Neuronal stem cell (in vitro differentiated cells): ENCODE measurements at regions not wholly inside any gene's neighbourhood (a gene's known extent, or its start where the extent isn't known, plus 50 kb on each side); places are given as distances from the start of the nearest gene placed in this dataset.

ENCODE experiments used
- DNase-seq: peaks from one replicate; pipeline ENCODE4 v3.0.0-alpha.2; 2013; ENCODE audit warnings: low spot score
- H2AFZ ChIP-seq: one replicate; pipeline ENCODE4 v1.6.1; 2013; ENCODE audit warnings: mild to moderate bottlenecking, low read length, inconsistent platforms
- H2AK5ac ChIP-seq: 2 replicates; pipeline ENCODE4 v1.6.1; 2013; ENCODE audit warnings: low read depth, mild to moderate bottlenecking, inconsistent platforms, low read length, moderate library complexity, mixed read lengths
- H2BK120ac ChIP-seq: 2 replicates; pipeline ENCODE4 v1.6.1; 2013; ENCODE audit warnings: low read depth, mild to moderate bottlenecking, inconsistent platforms, low read length, moderate library complexity, mixed read lengths
- H2BK12ac ChIP-seq: one replicate; pipeline ENCODE4 v1.6.1; 2013; ENCODE audit warnings: low read length, inconsistent platforms
- H2BK15ac ChIP-seq: 2 replicates; pipeline ENCODE4 v1.6.1; 2013; ENCODE audit warnings: mild to moderate bottlenecking, low read length, inconsistent platforms, mixed read lengths
- H2BK5ac ChIP-seq: one replicate; pipeline ENCODE4 v1.6.1; 2013; ENCODE audit warnings: inconsistent platforms, mild to moderate bottlenecking, low read length, moderate library complexity
- H3K14ac ChIP-seq: one replicate; pipeline ENCODE4 v1.6.1; 2013; ENCODE audit warnings: low read length, inconsistent platforms
- H3K18ac ChIP-seq: 2 replicates; pipeline ENCODE4 v1.6.1; 2013; ENCODE audit warnings: low read length, inconsistent platforms
- H3K23ac ChIP-seq: 2 replicates; pipeline ENCODE4 v1.6.1; 2013; ENCODE audit warnings: low read depth, mild to moderate bottlenecking, mixed read lengths, low read length, inconsistent platforms; ENCODE audit not compliant: poor library complexity
- H3K27ac ChIP-seq: replicated peaks from 3 replicates; pipeline ENCODE4 v1.5.1; 2013; ENCODE audit warnings: low read length, inconsistent platforms
- H3K27me3 ChIP-seq, 3 experiments: 2 replicates each; pipeline ENCODE4 v1.6.1; 2013; ENCODE audit warnings: low read length in 3 of 3, mild to moderate bottlenecking in 2 of 3, inconsistent platforms in 1 of 3, low read depth in 1 of 3, mixed read lengths in 1 of 3, moderate library complexity in 1 of 3; ENCODE audit not compliant: control insufficient read depth in 3 of 3, insufficient read depth in 3 of 3
- H3K36me3 ChIP-seq, 2 donors: replicated peaks in 1 of 2; 2 replicates each; pipeline ENCODE4 v1.6.1; 2013; ENCODE audit warnings: low read length in 2 of 2; ENCODE audit not compliant: control insufficient read depth in 2 of 2, insufficient read depth in 2 of 2
- H3K4ac ChIP-seq: 2 replicates; pipeline ENCODE4 v1.6.1; 2013; ENCODE audit warnings: inconsistent platforms, mild to moderate bottlenecking, low read length, moderate library complexity
- H3K4me1 ChIP-seq, 2 donors: 1 replicate in 1 of 2; 2 replicates in 1 of 2; pipeline ENCODE4 v1.6.1; 2013; ENCODE audit warnings: low read length in 2 of 2, low read depth in 1 of 2; ENCODE audit not compliant: control insufficient read depth in 2 of 2, insufficient read depth in 1 of 2
- H3K4me2 ChIP-seq: one replicate; pipeline ENCODE4 v1.6.1; 2013; ENCODE audit warnings: mild to moderate bottlenecking, low read length, inconsistent platforms; ENCODE audit not compliant: insufficient read depth, poor library complexity, severe bottlenecking
- H3K4me3 ChIP-seq, 2 donors: 2 replicates each; pipeline ENCODE4 v1.5.1; 2013; ENCODE audit warnings: low read length in 2 of 2, mild to moderate bottlenecking in 2 of 2, inconsistent platforms in 1 of 2, moderate library complexity in 1 of 2
- H3K79me1 ChIP-seq: one replicate; pipeline ENCODE4 v1.6.1; 2013; ENCODE audit warnings: low read depth, mild to moderate bottlenecking, inconsistent platforms, low read length, moderate library complexity
- H3K9ac ChIP-seq: one replicate; pipeline ENCODE4 v1.6.1; 2013; ENCODE audit warnings: mild to moderate bottlenecking, low read depth, low read length, inconsistent platforms; ENCODE audit not compliant: poor library complexity
- H3K9me3 ChIP-seq, 2 donors: replicated peaks in 1 of 2; 2 replicates each; pipeline versions ENCODE3 to v1.6.1; 2013; ENCODE audit warnings: low read length in 2 of 2, mild to moderate bottlenecking in 2 of 2, inconsistent platforms in 1 of 2, low read depth in 1 of 2, mixed read lengths in 1 of 2, moderate library complexity in 1 of 2; ENCODE audit not compliant: control insufficient read depth in 2 of 2, insufficient read depth in 1 of 2
- H4K8ac ChIP-seq: one replicate; pipeline ENCODE4 v1.6.1; 2013; ENCODE audit warnings: low read depth, mild to moderate bottlenecking, inconsistent platforms, low read length, moderate library complexity
- H4K91ac ChIP-seq: one replicate; pipeline ENCODE4 v1.6.1; 2013; ENCODE audit warnings: low read length, low read depth, mild to moderate bottlenecking, inconsistent platforms; ENCODE audit not compliant: poor library complexity
- WGBS, 2 donors: extraction: QIAGEN DNeasy Blood & Tissue Kit; methylation state at CpG; one replicate each; pipeline ENCODE4 v1.1.7; 2013; ENCODE audit warnings: missing lambda C conversion rate in 2 of 2, mixed read lengths in 1 of 2; ENCODE audit not compliant: insufficient read length in 2 of 2, insufficient replicate concordance in 1 of 2; ENCODE audit errors: extremely low coverage in 2 of 2; 5-methylcytosine and 5-hydroxymethylcytosine counted together

DNA sequence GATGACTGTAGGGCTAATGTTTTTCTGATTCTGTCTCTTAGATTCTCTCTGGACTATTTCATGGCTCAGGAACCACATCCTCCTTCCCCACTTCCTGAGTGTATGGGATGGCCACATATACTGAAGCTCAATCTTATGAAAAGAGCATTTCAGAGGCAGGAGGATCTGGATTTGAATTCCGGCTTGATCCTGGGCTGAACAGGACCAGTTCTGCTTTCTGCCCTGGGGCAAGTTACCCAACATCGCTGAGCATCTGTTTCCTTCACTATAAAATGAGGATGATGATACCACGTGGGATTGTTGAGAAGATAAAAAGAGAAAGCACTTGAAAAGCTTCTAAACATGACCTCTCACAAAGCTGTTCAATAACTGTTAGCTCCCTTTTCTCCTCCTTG is 168.4 kb upstream of the TNFAIP3 start:
- Histone ChIP-seq H2BK12ac (no peak overlapping the region), H2BK15ac (no peak overlapping the region), H4K8ac (no peak overlapping the region), H3K14ac (no peak overlapping the region), H3K79me1 (no peaks in the 10 kb centered on the region), H3K27ac (no peak overlapping the region), H3K36me3 (no peaks in the 10 kb centered on the region), H3K4me2 (no peak overlapping the region), H2BK5ac (no peak overlapping the region), H3K9me3 (peaks cover 0 to 2% of the 10 kb centered on the region in 2 donors), H3K18ac (no peak overlapping the region), H3K9ac (no peak overlapping the region), H2BK120ac (no peak overlapping the region), H3K4me1 (peaks cover 0 to 8% of the 10 kb centered on the region in 2 donors), H2AK5ac (no peak overlapping the region), H3K27me3 (peaks cover 0 to 15% (median 0%) of the 10 kb centered on the region in 3 experiments), H3K4ac (no peak overlapping the region), H2AFZ (no peak overlapping the region), H4K91ac (no peak overlapping the region), H3K23ac (no peak overlapping the region), H3K4me3 (no peak overlapping the region)
- no CpG with 5 or more reads among the region's 3 CpGs for WGBS, 2 donors
- no peak for DNase-seq

DNA sequence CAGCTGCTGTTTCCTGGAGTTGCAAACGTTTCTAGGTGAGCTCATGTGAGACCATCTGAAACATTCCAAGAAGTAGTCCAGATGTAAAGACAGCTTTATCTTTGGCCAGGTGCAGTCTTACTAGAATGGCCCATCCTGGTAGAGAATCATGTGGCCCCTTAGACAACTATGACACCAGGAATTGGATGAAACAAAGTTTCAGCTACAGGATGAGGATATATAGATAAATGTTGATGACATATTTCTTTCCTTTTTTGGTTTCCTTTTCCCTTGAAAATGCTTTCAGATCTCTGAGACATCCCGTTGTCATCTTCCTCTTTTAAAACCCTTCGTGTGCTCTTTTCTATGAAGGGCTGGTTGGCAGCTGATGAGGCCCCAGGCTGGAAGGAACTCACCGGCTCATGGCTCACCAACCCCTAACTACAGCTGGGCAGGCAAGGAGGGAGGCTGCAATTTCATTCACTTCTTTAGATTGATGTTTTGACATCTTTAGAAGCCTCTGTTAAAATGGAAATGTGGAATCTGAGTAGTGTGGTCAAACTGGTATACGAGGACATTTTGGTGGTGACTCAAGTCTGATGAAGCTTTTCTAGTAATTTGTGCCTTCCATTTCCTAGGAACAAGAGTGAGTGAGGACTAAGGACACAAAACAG is 167.9 kb upstream of the TNFAIP3 start:
- no CpG with 5 or more reads among the region's 5 CpGs for WGBS, 2 donors
- no peak overlapping the region for H3K4me3 ChIP-seq
- no peak overlapping the region for H2BK12ac ChIP-seq
- no peak for DNase-seq
- H3K79me1 ChIP-seq = no peaks in the 10 kb centered on the region
- no peak overlapping the region for H2BK120ac ChIP-seq
- H3K36me3 ChIP-seq = no peaks in the 10 kb centered on the region
- peaks cover 0 to 15% (median 0%) of the 10 kb centered on the region in 3 experiments for H3K27me3 ChIP-seq
- no peak overlapping the region for H4K91ac ChIP-seq
- peaks cover 0 to 8% of the 10 kb centered on the region in 2 donors for H3K4me1 ChIP-seq
- no peak overlapping the region for H3K14ac ChIP-seq
- H3K27ac ChIP-seq = no peak overlapping the region
- no peak overlapping the region for H3K4me2 ChIP-seq
- H2AK5ac ChIP-seq = no peak overlapping the region
- H2BK15ac ChIP-seq = no peak overlapping the region
- H3K4ac ChIP-seq = no peak overlapping the region
- no peak overlapping the region for H3K23ac ChIP-seq
- H2BK5ac ChIP-seq = no peak overlapping the region
- no peak overlapping the region for H4K8ac ChIP-seq
- H3K9me3 ChIP-seq = peaks cover 0 to 2% of the 10 kb centered on the region in 2 donors
- H3K9ac ChIP-seq = no peak overlapping the region
- no peak overlapping the region for H3K18ac ChIP-seq
- no peak overlapping the region for H2AFZ ChIP-seq

DNA sequence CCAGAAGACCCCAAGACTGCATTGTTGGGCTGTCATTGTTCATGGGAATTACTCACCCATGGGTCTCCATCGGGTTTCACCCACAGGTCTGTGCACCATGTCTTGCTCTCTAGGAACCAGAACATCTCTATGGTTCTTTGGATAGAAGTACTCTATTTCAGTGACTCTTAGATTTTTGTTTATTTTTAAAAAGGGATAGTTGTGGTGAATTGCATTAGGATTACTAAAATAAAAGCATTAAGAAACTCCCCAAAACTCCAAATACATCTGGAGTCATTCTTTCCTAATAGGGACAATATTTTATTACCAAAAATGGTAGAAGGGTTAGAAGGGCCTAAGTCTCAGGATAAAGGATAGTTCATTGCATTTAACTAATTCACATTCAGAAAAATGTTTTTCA is 166.9 kb upstream of the TNFAIP3 start:
- Histone ChIP-seq H3K4me3 (no peak overlapping the region), H4K8ac (no peak overlapping the region), H3K23ac (no peak overlapping the region), H3K14ac (no peak overlapping the region), H3K4me2 (no peak overlapping the region), H2BK12ac (no peak overlapping the region), H3K4me1 (peaks cover 0 to 8% of the 10 kb centered on the region in 2 donors), H3K9me3 (peaks cover 0 to 2% of the 10 kb centered on the region in 2 donors), H2BK15ac (no peak overlapping the region), H4K91ac (no peak overlapping the region), H3K27me3 (peaks cover 0 to 15% (median 0%) of the 10 kb centered on the region in 3 experiments), H2BK5ac (no peak overlapping the region), H3K36me3 (no peaks in the 10 kb centered on the region), H3K79me1 (no peaks in the 10 kb centered on the region), H2AFZ (no peak overlapping the region), H3K27ac (no peak overlapping the region), H2BK120ac (no peak overlapping the region), H3K4ac (no peak overlapping the region), H2AK5ac (no peak overlapping the region), H3K9ac (no peak overlapping the region), H3K18ac (no peak overlapping the region)
- WGBS, 2 donors = no CpG with 5 or more reads among the region's 1 CpG
- DNase-seq = no peak

DNA sequence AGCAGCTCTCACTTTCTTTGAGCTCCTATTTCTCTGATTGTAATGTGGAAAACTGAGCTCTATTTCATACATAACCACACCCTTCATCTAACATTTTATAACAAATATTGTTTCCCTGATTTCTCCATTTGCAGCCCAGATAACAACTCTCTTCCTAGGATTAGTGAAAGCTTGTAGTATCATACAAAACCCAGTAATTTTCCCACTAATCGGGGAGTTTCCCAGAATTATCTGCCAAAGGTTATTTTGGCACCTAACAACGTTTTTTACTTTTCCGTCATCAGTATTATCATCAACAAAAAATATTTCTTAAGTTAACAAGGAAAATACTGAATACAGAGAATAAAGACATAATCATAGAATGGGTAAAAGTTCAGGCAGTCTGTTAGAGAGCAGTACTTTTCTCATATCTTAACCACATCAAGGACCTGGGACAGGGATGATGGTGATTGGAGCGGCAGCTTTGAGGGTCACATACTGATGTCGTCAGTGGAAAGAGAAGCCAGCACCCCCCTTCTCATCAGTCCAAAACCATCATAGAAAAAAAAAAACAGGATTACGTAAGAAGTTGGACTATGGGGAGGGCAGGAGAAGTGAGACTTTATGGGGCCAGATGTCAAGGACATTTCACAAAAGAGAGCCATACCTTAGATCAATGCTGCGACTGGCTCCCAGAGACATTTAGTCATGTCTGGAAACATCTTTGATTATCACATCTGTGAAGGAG is 166.1 kb upstream of the TNFAIP3 start:
- no peak for DNase-seq
- Histone ChIP-seq H4K8ac (no peak overlapping the region), H3K79me1 (no peaks in the 10 kb centered on the region), H2BK15ac (no peak overlapping the region), H3K27me3 (peaks cover 0 to 15% (median 0%) of the 10 kb centered on the region in 3 experiments), H2BK120ac (no peak overlapping the region), H3K14ac (no peak overlapping the region), H3K9ac (no peak overlapping the region), H3K4ac (no peak overlapping the region), H3K36me3 (no peaks in the 10 kb centered on the region), H2BK12ac (no peak overlapping the region), H3K18ac (no peak overlapping the region), H3K9me3 (peaks cover 0 to 2% of the 10 kb centered on the region in 2 donors), H2BK5ac (no peak overlapping the region), H3K23ac (no peak overlapping the region), H3K27ac (no peak overlapping the region), H3K4me1 (peaks cover 0 to 4% of the 10 kb centered on the region in 2 donors), H3K4me3 (no peak overlapping the region), H2AK5ac (no peak overlapping the region), H4K91ac (no peak overlapping the region), H2AFZ (no peak overlapping the region), H3K4me2 (no peak overlapping the region)
- 100% methylated on average over 1 of the region's 7 CpGs; no CpG with 5 or more reads in 1 of the 2 donors for WGBS, 2 donors
